ENCODE measurements at regions not wholly inside any gene's neighbourhood (a gene's known extent, or its start where the extent isn't known, plus 50 kb on each side); places are given as distances from the start of the nearest gene placed in this dataset.

DNA sequence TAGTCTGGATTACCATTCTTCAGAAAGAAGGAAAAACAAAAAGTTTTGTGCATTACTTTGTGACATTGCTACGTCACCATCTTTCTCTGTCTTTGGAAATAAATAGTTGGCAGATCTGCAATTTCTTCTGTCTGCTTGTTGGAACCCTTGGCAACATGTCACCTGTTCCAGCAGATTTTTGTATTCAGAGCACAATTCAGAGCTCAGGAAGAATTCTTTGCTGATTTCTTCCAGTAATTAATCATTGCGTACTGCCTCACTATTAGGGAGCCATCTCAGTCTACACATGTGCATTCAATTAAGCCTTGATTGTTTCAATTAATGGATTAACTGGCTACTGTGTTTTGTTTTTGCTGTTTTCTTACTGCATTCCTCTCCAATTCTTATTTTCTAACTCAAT, 467.2 kb downstream of the CDH8 start:
- no peak for TF ChIP-seq CTCF (IDR thresholded peaks at IDR 0.05)
- TF ChIP-seq POLR2AphosphoS5 (IDR thresholded peaks at IDR 0.05; ENCODE audit: low read depth, low read length): no peak
- no peak for TF ChIP-seq RAD21 (IDR thresholded peaks at IDR 0.05; ENCODE audit: low read length)

Data from SK-N-SH (cell line).